Activated CD4-positive, alpha-beta memory T cell treated with anti-CD3 and anti-CD28 coated beads, Interleukin-2, amount 10 ng/mL, durations not matched to agents 7 days and 5 days (primary cell): ENCODE measurements at regions not wholly inside any gene's neighbourhood (a gene's known extent, or its start where the extent isn't known, plus 50 kb on each side); places are given as distances from the start of the nearest gene placed in this dataset.

ENCODE experiments used
- CTCF ChIA-PET: fragments of 350-600 bp; sonication (Branson Sonifier 250); formaldehyde crosslinking; loops from one replicate; lab custom pipeline; 2021; ENCODE audit warnings: antibody characterized with exemption, inconsistent platforms; lab: Charles Lee
- POLR2A ChIA-PET: fragments of 350-600 bp; sonication (Branson Sonifier 250); formaldehyde crosslinking; loops from one replicate; lab custom pipeline; 2021; ENCODE audit warnings: antibody characterized with exemption; lab: Charles Lee
- DNase-seq: peaks from one replicate; pipeline ENCODE4 v3.0.0-alpha.2; 2020
- H3K27ac Mint-ChIP-seq: one replicate; pipeline ENCODE4 v1.8.0; 2021; ENCODE audit warnings: mild to moderate bottlenecking, mixed read lengths
- H3K27me3 Mint-ChIP-seq: one replicate; pipeline ENCODE4 v1.8.0; 2021; ENCODE audit warnings: mixed read lengths
- H3K36me3 Mint-ChIP-seq: one replicate; pipeline ENCODE4 v1.8.0; 2021; ENCODE audit warnings: low read depth, mixed read lengths
- H3K4me1 Mint-ChIP-seq: one replicate; pipeline ENCODE4 v1.8.0; 2021; ENCODE audit warnings: mixed read lengths
- H3K4me3 Mint-ChIP-seq: one replicate; pipeline ENCODE4 v1.8.0; 2021; ENCODE audit warnings: mild to moderate bottlenecking, mixed read lengths
- H3K9me3 Mint-ChIP-seq: one replicate; pipeline ENCODE4 v1.8.0; 2021; ENCODE audit warnings: mixed read lengths

GRCh38 chr10:106106114-106106513 is 1058.4 kb downstream of the SORCS1 start:
- no peaks in the 10 kb centered on the region for H3K4me1 Mint-ChIP-seq
- DNase-seq = no peak
- H3K27ac Mint-ChIP-seq = no peak overlapping the region
- peaks cover 7% of the 10 kb centered on the region for H3K9me3 Mint-ChIP-seq
- POLR2A ChIA-PET = no interaction called here
- no peaks in the 10 kb centered on the region for H3K27me3 Mint-ChIP-seq
- no peaks in the 10 kb centered on the region for H3K36me3 Mint-ChIP-seq
- H3K4me3 Mint-ChIP-seq = no peak overlapping the region
- CTCF ChIA-PET = no interaction called here

GRCh38 chr10:106089855-106090254 is 1074.7 kb downstream of the SORCS1 start:
- DNase-seq = no peak
- ChIA-PET POLR2A (no interaction called here), CTCF (no interaction called here)
- no peaks in the 10 kb centered on the region for H3K27me3 Mint-ChIP-seq
- H3K4me1 Mint-ChIP-seq = no peaks in the 10 kb centered on the region
- H3K36me3 Mint-ChIP-seq = no peaks in the 10 kb centered on the region
- no peak overlapping the region for H3K27ac Mint-ChIP-seq
- no peak overlapping the region for H3K4me3 Mint-ChIP-seq
- no peaks in the 10 kb centered on the region for H3K9me3 Mint-ChIP-seq

- Mint-ChIP-seq H3K4me3 (no peak overlapping the region), H3K4me1 (no peaks in the 10 kb centered on the region), H3K27ac (no peak overlapping the region), H3K27me3 (no peaks in the 10 kb centered on the region), H3K9me3 (no peaks in the 10 kb centered on the region), H3K36me3 (no peaks in the 10 kb centered on the region)
- ChIA-PET POLR2A (no interaction called here), CTCF (no interaction called here)
- no peak for DNase-seq
Measured at GRCh38 chr10:106086391-106086790, 1078.1 kb downstream of the SORCS1 start.

- CTCF ChIA-PET = no interaction called here
- H3K4me3 Mint-ChIP-seq = no peak overlapping the region
Measured at GRCh38 chr10:106083572-106083971, 1080.9 kb downstream of the SORCS1 start.

GRCh38 chr10:106082865-106083264 is 1081.6 kb downstream of the SORCS1 start:
- DNase-seq = no peak
- Mint-ChIP-seq H3K4me1 (no peaks in the 10 kb centered on the region), H3K9me3 (no peaks in the 10 kb centered on the region), H3K27ac (no peak overlapping the region), H3K36me3 (no peaks in the 10 kb centered on the region), H3K4me3 (no peak overlapping the region), H3K27me3 (no peaks in the 10 kb centered on the region)
- ChIA-PET CTCF (no interaction called here), POLR2A (no interaction called here)

More at GRCh38 chr10:106083572-106083971, 1080.9 kb downstream of the SORCS1 start:
- POLR2A ChIA-PET = no interaction called here
- Mint-ChIP-seq H3K9me3 (no peaks in the 10 kb centered on the region), H3K27me3 (no peaks in the 10 kb centered on the region), H3K4me1 (no peaks in the 10 kb centered on the region), H3K36me3 (no peaks in the 10 kb centered on the region), H3K27ac (no peak overlapping the region)
- no peak for DNase-seq

- ChIA-PET CTCF (no interaction called here), POLR2A (no interaction called here)
- Mint-ChIP-seq H3K36me3 (no peaks in the 10 kb centered on the region), H3K4me3 (no peak overlapping the region), H3K27ac (no peak overlapping the region), H3K9me3 (peaks cover 2% of the 10 kb centered on the region), H3K4me1 (no peaks in the 10 kb centered on the region), H3K27me3 (no peaks in the 10 kb centered on the region)
- DNase-seq = no peak
Measured at GRCh38 chr10:106078895-106079576, 1085.5 kb downstream of the SORCS1 start.

- Mint-ChIP-seq H3K4me3 (no peak overlapping the region), H3K9me3 (peaks cover 3% of the 10 kb centered on the region), H3K36me3 (no peaks in the 10 kb centered on the region), H3K27me3 (no peaks in the 10 kb centered on the region), H3K27ac (no peak overlapping the region), H3K4me1 (no peaks in the 10 kb centered on the region)
- DNase-seq = no peak
- POLR2A ChIA-PET = no interaction called here
- CTCF ChIA-PET = no interaction called here
Measured at GRCh38 chr10:106076496-106076895, 1088.0 kb downstream of the SORCS1 start.

- H3K9me3 Mint-ChIP-seq = peaks cover 2% of the 10 kb centered on the region
- POLR2A ChIA-PET = no interaction called here
- no peak overlapping the region for H3K4me3 Mint-ChIP-seq
- no peaks in the 10 kb centered on the region for H3K4me1 Mint-ChIP-seq
- CTCF ChIA-PET = no interaction called here
- no peaks in the 10 kb centered on the region for H3K27me3 Mint-ChIP-seq
- no peak overlapping the region for H3K27ac Mint-ChIP-seq
- DNase-seq = no peak
- no peaks in the 10 kb centered on the region for H3K36me3 Mint-ChIP-seq
Measured at GRCh38 chr10:106053061-106053460, 1111.4 kb downstream of the SORCS1 start.

GRCh38 chr10:106044503-106044902 is 1120.0 kb downstream of the SORCS1 start:
- H3K27me3 Mint-ChIP-seq = no peaks in the 10 kb centered on the region
- DNase-seq = no peak
- CTCF ChIA-PET = no interaction called here
- H3K4me3 Mint-ChIP-seq = no peak overlapping the region
- no peaks in the 10 kb centered on the region for H3K36me3 Mint-ChIP-seq
- POLR2A ChIA-PET = no interaction called here
- no peaks in the 10 kb centered on the region for H3K4me1 Mint-ChIP-seq
- H3K9me3 Mint-ChIP-seq = peaks cover 2% of the 10 kb centered on the region
- no peak overlapping the region for H3K27ac Mint-ChIP-seq

GRCh38 chr10:106043863-106044262 is 1120.6 kb downstream of the SORCS1 start:
- Mint-ChIP-seq H3K4me3 (no peak overlapping the region), H3K4me1 (no peaks in the 10 kb centered on the region), H3K27me3 (no peaks in the 10 kb centered on the region), H3K9me3 (peaks cover 2% of the 10 kb centered on the region), H3K27ac (no peak overlapping the region), H3K36me3 (no peaks in the 10 kb centered on the region)
- no peak for DNase-seq
- ChIA-PET CTCF (no interaction called here), POLR2A (no interaction called here)

GRCh38 chr10:106038246-106038645 is 1126.3 kb downstream of the SORCS1 start:
- no peak overlapping the region for H3K27ac Mint-ChIP-seq
- ChIA-PET POLR2A (no interaction called here), CTCF (no interaction called here)
- no peak overlapping the region for H3K4me3 Mint-ChIP-seq
- no peaks in the 10 kb centered on the region for H3K27me3 Mint-ChIP-seq
- no peaks in the 10 kb centered on the region for H3K36me3 Mint-ChIP-seq
- no peaks in the 10 kb centered on the region for H3K4me1 Mint-ChIP-seq
- H3K9me3 Mint-ChIP-seq = peaks cover 3% of the 10 kb centered on the region
- DNase-seq = no peak

- H3K9me3 Mint-ChIP-seq = peaks cover 2% of the 10 kb centered on the region
- no peaks in the 10 kb centered on the region for H3K4me1 Mint-ChIP-seq
- ChIA-PET CTCF (no interaction called here), POLR2A (no interaction called here)
- H3K27me3 Mint-ChIP-seq = no peaks in the 10 kb centered on the region
- no peak overlapping the region for H3K27ac Mint-ChIP-seq
- H3K4me3 Mint-ChIP-seq = no peak overlapping the region
- H3K36me3 Mint-ChIP-seq = no peaks in the 10 kb centered on the region
- no peak for DNase-seq
Measured at GRCh38 chr10:106033065-106033464, 1131.4 kb downstream of the SORCS1 start.

- H3K27ac Mint-ChIP-seq = no peak overlapping the region
- ChIA-PET CTCF (no interaction called here), POLR2A (no interaction called here)
- H3K36me3 Mint-ChIP-seq = no peaks in the 10 kb centered on the region
- no peaks in the 10 kb centered on the region for H3K27me3 Mint-ChIP-seq
- no peaks in the 10 kb centered on the region for H3K4me1 Mint-ChIP-seq
- H3K4me3 Mint-ChIP-seq = no peak overlapping the region
- no peaks in the 10 kb centered on the region for H3K9me3 Mint-ChIP-seq
- DNase-seq = no peak
Measured at GRCh38 chr10:106032450-106033002, 1132.0 kb downstream of the SORCS1 start.

- H3K27me3 Mint-ChIP-seq = no peaks in the 10 kb centered on the region
- H3K36me3 Mint-ChIP-seq = no peaks in the 10 kb centered on the region
- POLR2A ChIA-PET = no interaction called here
- no peak overlapping the region for H3K27ac Mint-ChIP-seq
- H3K4me1 Mint-ChIP-seq = no peaks in the 10 kb centered on the region
- DNase-seq = no peak
- CTCF ChIA-PET = no interaction called here
- peaks cover 9% of the 10 kb centered on the region for H3K9me3 Mint-ChIP-seq
- H3K4me3 Mint-ChIP-seq = no peak overlapping the region
Measured at GRCh38 chr10:106027240-106027639, 1137.3 kb downstream of the SORCS1 start.
